GM18499 (cell line): ENCODE measurements at regions not wholly inside any gene's neighbourhood (a gene's known extent, or its start where the extent isn't known, plus 50 kb on each side); places are given as distances from the start of the nearest gene placed in this dataset.

Experiments
- ATAC-seq: cut with Tn5 transposase; IDR thresholded peaks from one replicate; pipeline ENCODE4 v1.9.1; 2021; ENCODE audit warnings: moderate number of reproducible peaks; ENCODE audit not compliant: insufficient read depth, unreplicated experiment

DNA sequence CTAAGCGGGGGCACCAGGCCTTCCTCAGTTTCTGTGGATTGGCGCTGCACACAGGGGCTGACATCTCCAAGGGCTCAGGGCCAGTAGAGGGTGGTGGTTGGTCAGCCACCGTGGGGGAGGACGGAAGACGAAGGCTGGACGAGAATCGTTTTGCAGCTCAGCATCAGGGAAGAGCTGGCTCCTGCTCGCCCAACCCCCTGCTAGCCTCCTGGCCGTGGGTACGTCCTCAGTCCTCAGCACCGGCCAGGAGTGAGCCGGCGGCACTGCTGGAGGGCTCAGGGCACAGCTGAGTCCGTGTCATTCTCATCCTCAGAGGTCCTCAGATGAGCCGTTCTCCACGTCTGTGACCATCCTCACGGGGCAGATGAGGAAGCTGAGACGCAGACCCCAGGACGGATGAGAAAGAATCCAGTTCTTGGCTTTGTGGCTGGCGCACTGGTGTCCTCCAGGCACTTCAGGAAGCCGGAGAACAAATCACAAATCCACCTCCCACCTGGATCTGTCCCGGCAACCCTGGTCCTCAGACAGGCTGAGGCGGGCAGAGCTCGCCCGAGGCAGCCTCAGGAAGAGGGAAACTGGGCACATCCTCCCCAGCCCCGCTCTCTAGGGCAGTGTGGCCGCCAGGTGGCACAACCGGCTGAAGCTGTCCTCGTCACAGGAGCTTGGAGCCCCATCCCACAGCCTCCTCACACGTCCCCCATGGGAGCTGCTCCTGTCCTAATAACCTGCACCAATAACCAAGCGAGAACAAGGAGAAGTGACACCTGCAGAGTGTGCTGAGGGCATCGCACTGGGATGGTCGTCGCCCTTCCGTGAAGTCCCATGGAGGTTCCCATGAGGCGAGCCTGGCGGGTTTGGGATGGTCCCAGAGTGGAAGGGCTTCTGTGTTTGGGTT lies 393.7 kb downstream of the BRD1 start:
- ATAC-seq: no peak

GRCh38 chr22:49432897-49433443 lies 394.7 kb downstream of the BRD1 start:
- ATAC-seq: no peak

- no peak for ATAC-seq
Measured at GRCh38 chr22:49432211-49432896, 395.3 kb downstream of the BRD1 start.

DNA sequence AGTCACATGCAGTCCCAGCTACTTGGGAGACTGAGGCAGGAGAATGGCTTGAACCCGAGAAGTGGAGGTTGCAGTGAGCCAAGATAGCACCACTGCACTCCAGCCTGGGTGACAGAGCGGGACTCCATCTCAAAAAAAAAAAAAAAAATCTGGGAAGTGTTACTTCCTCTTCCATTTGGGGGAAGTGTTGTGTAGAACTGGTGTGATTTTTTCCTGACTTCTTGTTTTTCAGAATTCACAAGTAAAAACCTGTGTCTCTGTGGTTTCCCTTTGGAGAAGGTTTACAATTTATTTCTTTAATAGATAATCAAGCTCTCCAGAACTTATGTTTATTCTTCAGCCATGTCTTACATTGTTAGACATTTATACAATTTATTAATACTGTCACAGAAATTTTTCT lies 396.1 kb downstream of the BRD1 start:
- ATAC-seq: no peak

GRCh38 chr22:49429066-49429465 lies 398.6 kb downstream of the BRD1 start:
- ATAC-seq: no peak

DNA sequence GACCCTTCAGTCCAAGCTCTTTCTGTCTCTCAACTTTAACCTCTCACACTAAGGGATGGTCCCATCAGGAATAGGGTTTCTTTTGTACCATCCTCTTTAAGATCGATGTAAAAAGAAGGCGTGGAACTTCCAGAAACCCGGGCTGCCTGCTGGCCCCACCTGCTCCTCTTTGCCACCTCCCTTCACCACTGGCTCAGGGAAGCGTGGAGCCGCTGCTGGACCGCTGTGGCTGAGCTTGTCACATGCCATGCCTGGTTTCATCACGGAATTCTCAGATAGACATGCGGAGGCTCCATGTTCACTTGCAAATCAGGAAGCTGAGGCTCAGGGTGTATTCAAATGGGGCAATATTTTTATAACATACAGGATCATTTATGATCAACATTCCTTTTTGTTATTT lies 399.7 kb downstream of the BRD1 start:
- ATAC-seq: no peak

DNA sequence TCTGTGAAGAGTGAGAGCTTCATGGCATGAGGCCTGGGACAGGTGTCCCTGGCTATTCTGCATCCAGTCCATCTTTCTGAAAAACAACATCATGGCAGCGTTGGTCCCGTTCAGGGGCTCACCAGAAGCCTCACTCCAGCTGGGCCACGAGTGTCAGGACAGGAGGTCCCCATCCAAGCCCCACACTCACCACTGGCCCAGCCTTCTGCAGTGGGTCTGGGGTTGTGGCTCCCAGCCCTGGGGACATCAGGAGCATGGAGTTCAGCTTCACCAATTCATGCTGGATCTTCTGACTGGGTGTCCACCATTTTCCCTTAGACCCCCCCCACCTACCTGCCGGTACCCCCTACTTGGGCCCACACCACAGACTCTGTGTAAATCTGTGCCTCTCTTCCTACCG lies 400.3 kb downstream of the BRD1 start:
- ATAC-seq: no peak

DNA sequence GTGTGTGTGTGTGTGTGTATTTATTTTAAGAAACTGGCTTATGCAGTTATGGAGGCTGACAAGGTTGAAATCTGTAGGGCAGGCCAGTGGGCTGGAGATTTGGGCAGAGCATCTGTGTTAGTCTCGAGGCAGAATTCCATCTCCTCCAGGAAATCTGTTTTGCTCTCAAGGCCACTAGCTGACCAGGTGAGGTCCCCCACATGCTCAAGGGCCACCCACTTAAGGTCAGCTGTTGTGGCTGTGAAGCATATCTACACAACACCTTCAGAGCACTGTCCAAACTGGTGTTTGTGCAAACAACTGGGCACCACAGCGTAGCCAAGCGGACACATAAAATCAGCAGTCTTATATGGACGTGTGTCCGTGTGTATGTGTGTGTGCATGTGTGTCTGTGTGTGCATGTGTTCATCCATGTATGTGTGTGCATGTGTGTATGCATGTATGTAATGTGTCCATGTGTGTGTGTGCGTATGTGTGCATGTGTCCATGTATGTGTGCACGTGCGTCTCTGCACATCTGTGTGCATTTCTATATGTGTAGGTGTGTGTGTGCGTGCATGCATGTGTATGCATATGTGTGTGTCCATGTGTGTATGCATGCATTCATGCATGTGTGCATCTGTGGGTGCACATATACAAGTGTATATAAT lies 400.9 kb downstream of the BRD1 start:
- ATAC-seq: no peak

DNA sequence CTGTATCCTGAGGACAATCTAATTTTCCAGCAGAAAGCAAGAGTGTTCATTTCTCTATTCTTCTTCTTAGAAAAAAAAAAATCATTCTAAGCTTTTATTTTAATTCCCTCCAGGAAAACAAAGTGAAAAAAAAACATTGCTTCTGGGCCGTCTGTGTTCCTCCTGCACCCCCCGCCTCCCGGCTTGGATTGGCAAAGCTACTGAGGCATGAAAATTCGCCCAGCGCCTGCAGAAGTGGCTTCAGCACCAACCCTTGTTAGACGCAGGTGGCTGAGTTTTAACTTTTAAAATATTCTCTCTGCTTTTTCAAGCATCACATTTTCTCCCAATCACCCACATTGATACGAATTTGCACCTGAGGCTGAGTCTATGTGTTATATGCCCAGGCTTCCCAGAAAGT lies 401.6 kb downstream of the BRD1 start:
- no peak for ATAC-seq

DNA sequence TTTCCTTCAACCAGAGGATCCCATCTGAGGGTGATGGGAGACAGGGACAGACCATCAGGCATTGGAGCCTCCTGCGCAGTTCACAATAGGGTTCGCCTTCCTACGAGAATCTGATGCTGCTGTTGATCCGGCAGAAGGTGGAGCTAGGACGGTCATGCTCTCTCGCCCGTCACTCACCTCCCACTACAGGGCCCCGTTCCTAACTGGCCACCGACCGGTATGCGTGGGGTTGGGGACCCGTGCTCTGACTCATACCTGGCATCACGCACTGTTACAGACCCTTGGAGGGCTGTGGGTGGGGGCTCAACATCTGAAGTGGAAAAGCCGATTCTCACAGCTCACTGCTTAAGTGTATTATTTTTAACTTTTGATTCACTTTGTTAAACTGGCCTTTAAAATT lies 402.3 kb downstream of the BRD1 start:
- no peak for ATAC-seq

DNA sequence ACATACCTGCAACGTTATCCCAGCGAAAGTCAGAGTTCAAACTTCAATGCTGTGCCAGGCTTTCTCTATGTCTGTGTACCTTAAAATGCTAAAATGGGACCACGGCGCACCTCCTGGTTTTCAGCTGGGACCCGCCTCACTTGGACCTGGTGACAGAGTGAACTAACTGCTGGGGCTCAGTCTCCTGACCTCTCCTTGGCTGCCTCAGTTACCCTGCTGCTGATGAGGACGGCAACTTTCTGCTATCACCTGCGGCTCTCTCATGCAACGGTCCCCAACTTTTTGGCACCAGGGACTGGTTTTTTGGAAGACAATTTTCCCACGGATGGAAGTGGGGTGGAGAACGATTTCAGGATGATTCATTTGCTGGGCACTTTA lies 402.8 kb downstream of the BRD1 start:
- no peak for ATAC-seq

DNA sequence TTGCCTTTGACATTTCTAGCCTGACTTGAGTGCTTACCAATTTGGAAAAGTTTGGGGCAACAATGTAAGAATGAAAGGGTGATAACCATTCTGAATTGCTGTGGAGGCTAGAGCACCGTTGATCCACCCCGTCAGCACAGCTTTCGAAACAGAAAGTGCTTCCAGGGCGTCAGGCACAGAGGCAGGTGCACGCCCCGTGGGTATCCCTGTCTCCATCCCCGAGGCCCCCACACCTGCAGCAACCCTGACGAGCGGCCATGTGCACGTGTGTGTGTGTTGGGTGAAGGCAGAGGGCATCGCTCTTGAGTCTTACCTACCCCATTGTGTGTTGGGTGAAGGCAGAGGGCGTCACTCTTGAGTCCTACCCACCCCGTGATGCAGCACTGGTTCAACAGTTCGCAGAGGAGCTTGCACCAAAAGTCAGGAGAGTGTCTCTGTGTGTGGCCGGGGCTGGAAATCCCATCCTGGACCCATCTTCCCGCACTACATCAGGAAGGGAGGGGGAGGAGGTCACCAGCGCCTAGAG lies 404.5 kb downstream of the BRD1 start:
- ATAC-seq: no peak

DNA sequence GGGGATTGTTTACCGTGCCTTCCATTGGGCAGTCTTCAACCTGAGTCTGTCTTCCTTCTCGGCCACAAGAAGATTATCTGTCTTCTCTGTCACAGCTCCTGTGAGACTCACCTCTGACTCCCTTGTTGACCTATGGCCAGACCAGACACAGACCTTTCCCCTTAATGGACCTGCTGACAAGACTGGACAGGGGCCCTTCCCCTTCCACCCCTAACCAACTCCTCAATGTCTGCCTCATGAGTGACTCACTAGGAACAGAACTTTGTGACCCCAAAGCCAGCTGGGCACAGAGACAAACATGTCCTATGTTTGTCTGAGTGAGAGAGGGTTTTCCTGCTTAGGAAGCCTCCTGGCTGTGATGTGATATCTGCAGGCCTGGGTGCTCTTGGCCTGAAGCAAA lies 405.0 kb downstream of the BRD1 start:
- no peak for ATAC-seq

DNA sequence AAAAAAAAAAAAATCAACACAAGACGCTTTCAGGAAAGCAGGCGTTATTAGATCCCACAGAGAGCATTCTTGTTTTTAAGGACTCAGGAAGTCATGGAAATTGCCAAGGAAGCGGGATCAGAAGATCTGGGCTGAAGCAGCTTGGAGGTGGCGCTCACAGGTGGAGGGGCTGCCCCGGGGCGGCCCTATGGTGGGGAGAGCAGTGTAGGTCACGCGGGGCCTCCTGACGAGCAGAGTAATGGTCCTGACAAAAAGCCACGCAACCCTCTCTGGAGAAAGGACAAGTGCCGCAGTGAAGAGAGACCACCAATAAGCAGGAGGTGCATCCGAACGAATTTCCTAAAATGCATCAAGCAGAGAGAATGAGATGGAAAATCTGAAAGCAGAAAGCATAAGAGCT lies 407.0 kb downstream of the BRD1 start:
- ATAC-seq: no peak

GRCh38 chr22:49419661-49420060 lies 408.0 kb downstream of the BRD1 start:
- ATAC-seq: no peak

GRCh38 chr22:49418943-49419342 lies 408.7 kb downstream of the BRD1 start:
- ATAC-seq: no peak

- no peak for ATAC-seq
Measured at GRCh38 chr22:49418341-49418894, 409.3 kb downstream of the BRD1 start.

DNA sequence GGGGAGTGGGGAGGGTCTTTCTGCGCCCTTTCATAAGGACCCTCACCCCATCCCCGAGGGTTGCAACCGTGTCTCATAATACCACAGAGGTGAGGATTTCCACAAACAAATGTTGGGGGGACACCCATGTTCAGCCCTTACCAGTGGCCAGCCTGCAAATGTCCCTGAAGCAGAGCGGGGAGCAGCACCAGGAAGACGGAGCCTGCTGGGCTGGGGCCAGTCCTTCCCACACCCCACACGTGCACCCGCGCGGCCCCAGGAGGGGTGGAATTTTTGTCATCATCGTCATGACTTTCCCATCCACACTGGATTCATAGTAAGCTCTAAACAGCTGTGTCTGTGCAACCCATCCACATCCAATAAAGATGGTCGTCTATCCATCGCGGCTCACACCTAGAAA lies 409.8 kb downstream of the BRD1 start:
- no peak for ATAC-seq

GRCh38 chr22:49417326-49417725 lies 410.3 kb downstream of the BRD1 start:
- ATAC-seq: no peak

DNA sequence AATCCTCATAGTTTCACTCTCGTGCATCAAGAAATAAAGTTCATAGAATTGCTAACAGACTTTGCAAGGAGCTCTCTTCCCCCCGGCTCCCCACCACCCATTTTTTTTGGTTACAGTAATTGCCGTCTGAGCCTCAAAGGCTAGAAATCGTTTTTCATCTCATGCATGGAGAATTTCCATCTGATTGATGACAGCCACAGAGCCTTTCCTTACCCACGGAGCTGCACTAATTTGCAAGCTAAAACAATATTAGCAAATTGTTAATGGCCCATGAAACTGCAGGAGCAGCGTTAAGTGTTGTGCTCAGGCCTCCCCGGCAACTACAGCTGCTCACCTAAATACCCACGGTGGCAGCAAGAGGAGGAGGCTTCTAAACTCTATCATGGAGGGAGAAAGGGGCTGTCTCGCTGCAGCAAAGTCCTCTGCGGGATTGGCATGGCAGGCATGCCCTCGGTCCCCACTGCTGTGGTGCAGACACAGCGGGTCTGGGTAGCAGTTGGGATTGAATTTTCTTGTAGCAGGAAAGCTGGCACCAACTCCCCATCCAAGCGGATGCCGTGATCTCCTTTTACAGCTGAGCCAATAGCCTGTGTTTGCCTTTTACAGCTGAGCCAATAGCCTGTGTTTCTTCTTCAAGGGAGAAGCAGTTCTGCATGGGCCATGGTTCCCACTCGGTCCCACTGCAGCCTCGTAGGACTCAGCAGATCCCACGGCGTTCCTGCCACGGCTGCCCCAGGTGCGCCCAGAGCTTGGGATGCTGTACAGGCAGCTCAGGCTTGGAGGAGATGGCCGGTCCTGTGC lies 412.3 kb downstream of the BRD1 start:
- ATAC-seq: no peak
